ENCODE measurements at regions not wholly inside any gene's neighbourhood (a gene's known extent, or its start where the extent isn't known, plus 50 kb on each side); places are given as distances from the start of the nearest gene placed in this dataset.

DNA sequence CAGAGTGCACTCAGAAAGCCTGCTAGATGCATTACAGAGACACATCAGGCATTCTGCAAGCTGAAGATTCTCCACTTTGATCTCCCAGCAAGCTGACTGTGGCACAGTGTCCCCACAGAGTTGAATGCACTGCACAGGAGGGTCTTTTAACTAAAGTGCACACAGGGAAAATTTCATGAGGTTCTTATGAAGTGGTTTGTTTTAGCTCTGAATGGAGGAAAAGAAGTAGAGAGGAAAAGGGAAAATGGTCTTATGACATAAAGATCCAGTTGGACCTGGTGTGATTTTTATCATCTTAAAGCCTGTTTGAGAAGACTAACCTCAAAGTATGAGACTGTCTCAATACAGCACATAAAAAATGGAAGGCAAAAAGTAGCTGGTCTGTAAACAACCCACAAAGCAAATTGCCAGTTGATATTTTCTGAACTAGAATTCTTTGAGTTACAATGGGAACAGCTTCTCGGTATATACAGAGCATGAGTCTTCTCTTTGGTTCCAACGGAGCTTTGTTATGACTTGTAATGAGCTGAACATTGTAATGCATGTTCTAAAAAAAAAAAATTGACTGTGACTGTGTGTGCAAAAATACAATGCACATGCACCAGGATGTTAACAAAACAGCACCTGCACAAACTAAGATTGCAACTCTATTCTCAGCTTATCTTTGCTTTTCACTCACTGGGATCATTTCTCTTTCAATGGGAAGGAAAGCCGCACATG lies 383.0 kb upstream of the ID4 start:
- in situ Hi-C loops (cut with HindIII; ENCODE audit: low pct_unique_long_range_greater_than_20kb, low sequenced_read_pairs) = no loop called here
- peak in 1 of 2 experiments; percentile 60 for DNase-seq (ENCODE audit: low read depth in 1 of 2, low spot score in 1 of 2)
- no peak for TF ChIP-seq JUND (IDR thresholded peaks at IDR 0.05; ENCODE audit: low read depth)

DNA sequence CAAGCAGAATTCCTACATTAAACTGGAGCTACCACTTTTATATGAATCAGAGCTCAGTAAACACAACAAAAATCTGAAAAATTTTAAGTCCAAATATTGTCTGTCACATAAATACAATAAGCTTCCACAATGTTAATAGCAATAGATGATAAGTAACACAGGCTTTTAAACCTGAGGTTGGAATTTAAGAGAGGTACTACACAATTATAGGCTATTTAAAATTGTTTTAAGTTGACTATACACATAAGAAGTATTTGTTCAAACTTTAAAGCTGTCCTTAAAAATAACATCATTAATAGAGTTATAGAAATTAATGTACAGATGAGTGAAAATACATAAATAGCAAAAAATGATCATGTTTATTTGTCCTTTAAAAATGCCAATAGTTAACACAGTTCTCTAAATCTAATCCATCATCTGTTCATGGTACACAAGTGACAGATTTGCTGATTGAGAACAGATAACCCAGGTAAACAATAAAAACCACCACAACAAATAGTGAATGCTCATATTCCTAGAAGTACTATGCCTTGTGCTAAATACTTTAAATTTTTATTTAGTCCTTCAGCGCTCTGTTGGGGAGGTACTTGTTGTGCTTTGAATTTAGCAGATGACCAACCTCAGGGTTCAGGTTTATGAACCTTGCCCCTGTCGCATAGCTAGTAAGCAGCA lies 382.3 kb upstream of the ID4 start:
- TF ChIP-seq JUND (IDR thresholded peaks at IDR 0.05; ENCODE audit: low read depth) = peak; percentile 88
- in situ Hi-C loops (cut with HindIII; ENCODE audit: low pct_unique_long_range_greater_than_20kb, low sequenced_read_pairs) = no loop called here
- DNase-seq (ENCODE audit: low read depth in 1 of 2, low spot score in 1 of 2) = peak in 1 of 2 experiments; percentile 72

DNA sequence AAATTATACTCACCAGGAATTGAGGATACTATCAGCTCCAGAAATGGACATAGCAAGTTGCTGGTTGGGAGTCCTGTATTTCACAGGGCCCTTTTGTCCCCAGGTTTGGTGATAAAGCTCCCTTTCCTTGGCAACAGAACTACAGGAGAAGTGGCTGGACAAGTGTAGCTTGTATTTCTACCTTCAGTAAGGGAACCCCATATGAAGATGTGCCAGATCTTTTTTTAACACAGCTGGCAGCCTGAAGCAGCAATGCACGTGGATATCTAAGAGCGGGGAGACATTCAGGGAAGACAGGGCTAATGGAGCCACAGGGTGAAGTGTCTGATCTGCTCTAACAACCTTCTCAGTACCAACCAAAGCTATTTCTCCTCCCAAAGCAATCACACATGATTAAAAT lies 373.9 kb upstream of the ID4 start:
- TF ChIP-seq JUND (IDR thresholded peaks at IDR 0.05; ENCODE audit: low read depth) = no peak
- peak in 1 of 2 experiments; percentile 44 for DNase-seq (ENCODE audit: low read depth in 1 of 2, low spot score in 1 of 2)
- in situ Hi-C loops (cut with HindIII; ENCODE audit: low pct_unique_long_range_greater_than_20kb, low sequenced_read_pairs) = no loop called here

DNA sequence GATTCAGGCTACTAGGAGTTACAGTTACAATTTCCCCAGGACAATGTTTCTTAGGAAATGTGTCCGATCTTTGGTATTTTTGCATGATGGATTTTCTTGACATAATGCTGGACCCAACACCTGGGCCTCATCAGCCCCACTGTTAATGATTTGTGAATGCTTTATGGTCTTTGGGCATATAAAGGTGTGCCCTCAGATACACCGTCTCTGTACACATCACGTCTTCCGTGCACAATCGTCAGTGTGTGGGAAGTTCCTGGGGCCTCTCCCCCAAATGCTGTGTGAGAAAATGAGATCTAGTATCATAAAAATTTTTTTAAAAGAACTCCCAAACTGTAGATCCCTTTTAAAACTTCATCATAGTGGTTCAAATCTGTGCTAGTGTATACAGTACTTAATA lies 373.2 kb upstream of the ID4 start:
- TF ChIP-seq JUND (IDR thresholded peaks at IDR 0.05; ENCODE audit: low read depth) = no peak
- DNase-seq (ENCODE audit: low read depth in 1 of 2, low spot score in 1 of 2) = no peak
- in situ Hi-C loops (cut with HindIII; ENCODE audit: low pct_unique_long_range_greater_than_20kb, low sequenced_read_pairs) = no loop called here

DNA sequence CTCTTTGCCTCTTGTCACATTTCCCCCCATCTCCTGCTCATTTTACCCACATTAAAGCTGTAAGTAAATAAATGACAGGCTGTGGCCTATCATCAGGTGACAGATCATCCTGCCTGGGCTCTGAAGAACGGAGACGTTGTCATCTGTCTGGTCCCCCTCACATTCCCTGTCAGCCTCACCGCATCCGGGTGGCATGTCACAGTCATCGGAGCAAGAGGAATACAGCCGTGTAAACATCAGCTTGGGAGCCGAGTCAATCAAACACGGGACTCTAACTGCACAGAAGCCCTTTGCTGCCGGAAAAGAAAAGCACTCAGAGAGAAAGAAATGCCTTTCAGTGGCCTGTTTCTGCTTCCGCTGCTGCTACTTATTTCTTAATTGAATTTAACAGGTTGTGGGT lies 371.9 kb upstream of the ID4 start:
- TF ChIP-seq JUND (IDR thresholded peaks at IDR 0.05; ENCODE audit: low read depth) = no peak
- DNase-seq (ENCODE audit: low read depth in 1 of 2, low spot score in 1 of 2) = peak in 1 of 2 experiments; percentile 71
- in situ Hi-C loops (cut with HindIII; ENCODE audit: low pct_unique_long_range_greater_than_20kb, low sequenced_read_pairs) = no loop called here

DNA sequence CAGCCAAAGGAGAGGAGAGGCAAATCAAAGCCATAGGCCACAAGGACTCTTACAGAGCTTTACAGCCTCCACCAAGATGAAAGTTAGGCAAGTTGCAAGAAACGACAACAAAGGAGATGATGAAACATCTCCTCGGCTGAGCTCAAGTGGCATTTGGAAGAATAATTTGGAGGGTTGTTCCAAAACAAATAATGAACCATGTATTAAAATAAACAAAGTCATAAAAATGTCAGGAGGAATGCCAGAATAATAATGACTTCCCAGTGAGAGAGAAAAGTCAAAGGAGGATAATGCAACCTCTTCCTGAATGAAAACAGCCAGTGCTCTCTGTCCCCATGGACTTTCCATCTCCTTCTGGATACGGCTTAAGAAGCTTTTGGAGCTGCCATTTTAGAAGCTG lies 371.4 kb upstream of the ID4 start:
- 0 out of 2 replicates have a peak, but pooled peaks have one; percentile 41 for TF ChIP-seq JUND (IDR thresholded peaks at IDR 0.05; ENCODE audit: low read depth)
- in situ Hi-C loops (cut with HindIII; ENCODE audit: low pct_unique_long_range_greater_than_20kb, low sequenced_read_pairs) = no loop called here

DNA sequence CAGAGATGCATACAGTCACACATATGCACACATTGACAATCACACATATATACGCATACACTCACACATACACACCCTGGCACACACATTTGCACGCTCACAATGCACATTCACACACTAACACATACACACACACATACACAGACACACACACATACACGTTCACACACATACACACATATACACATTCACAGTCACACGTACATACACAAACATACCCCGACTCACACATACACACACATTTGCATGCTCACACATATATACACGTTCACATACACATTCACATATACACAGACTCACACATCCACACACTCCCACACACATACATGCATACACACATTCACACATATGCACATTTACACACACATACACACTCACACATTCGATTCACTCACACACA lies 366.8 kb upstream of the ID4 start:
- no peak for DNase-seq (ENCODE audit: low read depth in 1 of 2, low spot score in 1 of 2)
- no peak for TF ChIP-seq JUND (IDR thresholded peaks at IDR 0.05; ENCODE audit: low read depth)
- in situ Hi-C loops (cut with HindIII; ENCODE audit: low pct_unique_long_range_greater_than_20kb, low sequenced_read_pairs) = no loop called here

More for the DNA sequence above, 371.4 kb upstream of the ID4 start:
- peak in 1 of 2 experiments; percentile 87 for DNase-seq (ENCODE audit: low read depth in 1 of 2, low spot score in 1 of 2)

DNA sequence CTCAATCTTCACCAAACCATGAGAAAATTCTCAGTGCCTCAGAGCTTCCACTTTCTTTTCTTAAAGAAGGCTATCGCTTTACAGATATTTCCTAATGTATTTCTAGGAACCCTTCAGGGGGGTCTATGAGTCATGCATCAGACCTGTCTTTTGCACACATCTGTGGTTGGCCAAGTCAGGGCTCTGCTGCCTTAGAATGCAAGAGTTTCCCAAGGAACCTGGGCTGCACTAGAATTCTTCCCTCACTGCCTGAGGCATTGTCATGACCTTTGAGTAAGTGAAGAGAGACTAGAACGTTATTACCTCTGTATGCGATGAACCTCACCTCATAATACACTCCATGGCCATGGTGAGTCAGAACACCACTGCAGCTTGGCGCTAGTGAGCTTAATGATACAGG lies 365.0 kb upstream of the ID4 start:
- DNase-seq (ENCODE audit: low read depth in 1 of 2, low spot score in 1 of 2) = peak in 1 of 2 experiments; percentile 66
- TF ChIP-seq JUND (IDR thresholded peaks at IDR 0.05; ENCODE audit: low read depth) = no peak
- in situ Hi-C loops (cut with HindIII; ENCODE audit: low pct_unique_long_range_greater_than_20kb, low sequenced_read_pairs) = no loop called here

DNA sequence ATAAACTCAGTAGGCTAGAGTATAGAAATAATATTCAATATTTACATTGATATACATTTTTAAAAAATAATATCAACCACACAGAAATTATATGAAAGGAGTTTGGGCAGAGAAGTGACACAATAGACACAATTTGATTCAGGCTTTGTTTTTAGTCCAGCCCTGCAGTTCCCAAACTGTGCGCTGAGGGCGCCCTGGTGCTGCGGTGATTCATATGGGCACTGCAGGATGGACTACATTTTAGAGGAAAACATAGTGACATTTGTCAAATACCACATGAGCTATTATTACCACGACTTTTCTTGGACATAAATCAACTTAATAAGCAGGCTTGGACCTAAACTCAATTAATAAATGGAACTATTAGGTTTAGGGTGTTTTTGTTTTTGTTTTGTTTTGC lies 364.3 kb upstream of the ID4 start:
- DNase-seq (ENCODE audit: low read depth in 1 of 2, low spot score in 1 of 2) = peak in 1 of 2 experiments; percentile 47
- in situ Hi-C loops (cut with HindIII; ENCODE audit: low pct_unique_long_range_greater_than_20kb, low sequenced_read_pairs) = no loop called here
- no peak for TF ChIP-seq JUND (IDR thresholded peaks at IDR 0.05; ENCODE audit: low read depth)

DNA sequence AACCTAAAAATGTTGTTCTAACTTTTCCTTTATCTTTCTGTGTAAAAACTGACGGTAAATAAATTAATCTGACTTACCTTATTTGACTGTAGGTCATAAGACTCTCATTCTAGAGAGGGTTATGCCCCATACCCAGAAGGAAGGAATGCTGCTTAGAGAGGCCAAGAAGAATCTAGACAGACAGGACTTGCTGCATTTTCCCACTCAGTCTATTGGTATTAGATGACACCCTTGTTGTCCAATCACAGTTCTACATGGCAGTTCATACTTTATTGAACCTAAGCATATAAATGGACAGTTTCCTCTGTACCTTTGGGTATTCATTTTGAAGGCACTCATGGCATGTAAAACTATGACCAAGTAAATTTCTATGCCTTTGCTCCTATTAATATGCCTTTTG lies 359.6 kb upstream of the ID4 start:
- peak in 1 of 2 experiments; percentile 97 for DNase-seq (ENCODE audit: low read depth in 1 of 2, low spot score in 1 of 2)
- peak; percentile 78 for TF ChIP-seq JUND (IDR thresholded peaks at IDR 0.05; ENCODE audit: low read depth)
- in situ Hi-C loops (cut with HindIII; ENCODE audit: low pct_unique_long_range_greater_than_20kb, low sequenced_read_pairs) = no loop called here

DNA sequence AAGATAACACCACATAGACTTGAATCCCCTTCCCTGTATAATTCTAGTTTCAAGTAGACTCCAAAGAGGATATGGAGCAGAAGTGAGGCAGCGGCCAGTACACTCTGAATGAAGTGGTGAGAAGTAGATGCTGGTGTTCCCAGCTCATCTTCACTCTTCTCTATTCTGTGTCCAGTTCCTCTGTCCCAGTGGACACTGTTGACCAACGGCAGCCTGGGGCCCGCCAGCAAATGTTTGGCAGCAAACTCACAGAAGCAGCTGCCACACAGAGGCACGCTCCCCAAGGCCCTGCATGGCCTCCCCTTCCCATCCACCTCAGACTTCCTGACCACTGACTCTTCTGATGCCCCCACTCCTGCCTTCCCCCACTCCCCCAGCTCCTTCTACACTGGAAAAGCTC lies 358.9 kb upstream of the ID4 start:
- TF ChIP-seq JUND (IDR thresholded peaks at IDR 0.05; ENCODE audit: low read depth) = no peak
- no peak for DNase-seq (ENCODE audit: low read depth in 1 of 2, low spot score in 1 of 2)
- in situ Hi-C loops (cut with HindIII; ENCODE audit: low pct_unique_long_range_greater_than_20kb, low sequenced_read_pairs) = no loop called here

DNA sequence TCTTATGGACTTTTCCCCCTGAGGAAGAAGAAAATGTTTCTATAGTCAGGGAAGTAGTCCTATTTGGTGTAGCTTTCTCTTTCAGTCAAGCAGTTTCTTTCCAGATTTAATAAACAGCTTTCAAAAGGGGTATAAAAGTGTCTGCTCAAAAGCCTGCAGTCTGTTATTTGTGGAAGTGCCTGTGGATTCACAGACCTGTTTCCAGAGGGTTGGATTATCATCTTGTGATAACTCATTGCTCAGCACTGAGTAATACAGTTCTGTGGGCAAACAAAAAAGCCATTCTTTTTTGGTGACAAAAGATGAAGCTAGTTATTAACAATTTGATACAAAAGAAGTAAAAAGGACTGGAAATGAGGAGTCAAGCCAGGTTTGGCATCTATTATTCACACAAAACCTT lies 358.2 kb upstream of the ID4 start:
- no peak for TF ChIP-seq JUND (IDR thresholded peaks at IDR 0.05; ENCODE audit: low read depth)
- in situ Hi-C loops (cut with HindIII; ENCODE audit: low pct_unique_long_range_greater_than_20kb, low sequenced_read_pairs) = no loop called here
- DNase-seq (ENCODE audit: low read depth in 1 of 2, low spot score in 1 of 2) = no peak

DNA sequence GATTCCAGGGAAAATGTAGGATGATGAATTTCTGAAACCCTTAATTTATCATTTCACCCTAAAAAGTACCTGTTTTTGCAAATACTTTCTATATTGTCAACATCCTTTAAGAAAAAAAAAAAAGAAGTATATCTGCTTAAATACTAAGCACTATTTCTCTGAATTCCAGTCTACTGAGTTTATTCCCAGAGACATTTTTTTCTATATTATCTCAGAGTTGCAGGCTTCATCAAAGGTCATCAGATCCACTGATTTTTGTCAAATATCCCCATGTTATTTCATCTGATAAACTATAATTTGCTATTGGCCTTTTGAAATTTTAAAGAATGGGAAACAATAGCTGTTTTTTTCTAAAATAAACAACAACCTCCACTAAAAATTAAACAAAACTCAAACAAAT lies 357.6 kb upstream of the ID4 start:
- DNase-seq (ENCODE audit: low read depth in 1 of 2, low spot score in 1 of 2) = no peak
- in situ Hi-C loops (cut with HindIII; ENCODE audit: low pct_unique_long_range_greater_than_20kb, low sequenced_read_pairs) = no loop called here
- no peak for TF ChIP-seq JUND (IDR thresholded peaks at IDR 0.05; ENCODE audit: low read depth)

Data from T47D (cell line).